HG02938 (cell line): ENCODE measurements at regions not wholly inside any gene's neighbourhood (a gene's known extent, or its start where the extent isn't known, plus 50 kb on each side); places are given as distances from the start of the nearest gene placed in this dataset.
"Not testable (repeated sequence)": the region's sequence is repeated elsewhere in the genome, so short reads cannot be mapped to it uniquely, and the experiment has no call there.

Source experiments
- ATAC-seq: cut with Tn5 transposase; IDR thresholded peaks from one replicate; pipeline ENCODE4 v1.9.1; 2021; ENCODE audit warnings: mild to moderate bottlenecking, moderate library complexity; ENCODE audit not compliant: unreplicated experiment

DNA sequence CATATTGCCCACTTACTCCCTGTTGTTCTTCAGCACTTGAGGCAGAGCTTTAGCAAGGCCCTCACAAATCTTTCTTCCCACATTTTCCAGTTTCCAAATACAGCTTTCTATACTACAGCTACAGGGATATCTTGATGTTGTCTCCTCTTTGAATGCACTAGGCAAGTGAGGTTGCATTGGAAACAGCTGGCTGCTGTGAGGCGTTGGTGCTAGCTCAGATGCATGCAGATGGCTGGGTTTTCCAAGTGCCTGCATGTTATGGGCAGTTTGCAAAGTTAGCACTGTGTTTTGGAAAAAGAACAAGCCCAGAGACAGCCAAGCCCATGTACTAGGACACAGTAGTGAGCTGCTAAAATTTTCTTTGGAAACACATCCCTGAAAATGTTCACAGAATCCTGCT is 315.1 kb upstream of the RASGEF1B start:
- no peak for ATAC-seq

DNA sequence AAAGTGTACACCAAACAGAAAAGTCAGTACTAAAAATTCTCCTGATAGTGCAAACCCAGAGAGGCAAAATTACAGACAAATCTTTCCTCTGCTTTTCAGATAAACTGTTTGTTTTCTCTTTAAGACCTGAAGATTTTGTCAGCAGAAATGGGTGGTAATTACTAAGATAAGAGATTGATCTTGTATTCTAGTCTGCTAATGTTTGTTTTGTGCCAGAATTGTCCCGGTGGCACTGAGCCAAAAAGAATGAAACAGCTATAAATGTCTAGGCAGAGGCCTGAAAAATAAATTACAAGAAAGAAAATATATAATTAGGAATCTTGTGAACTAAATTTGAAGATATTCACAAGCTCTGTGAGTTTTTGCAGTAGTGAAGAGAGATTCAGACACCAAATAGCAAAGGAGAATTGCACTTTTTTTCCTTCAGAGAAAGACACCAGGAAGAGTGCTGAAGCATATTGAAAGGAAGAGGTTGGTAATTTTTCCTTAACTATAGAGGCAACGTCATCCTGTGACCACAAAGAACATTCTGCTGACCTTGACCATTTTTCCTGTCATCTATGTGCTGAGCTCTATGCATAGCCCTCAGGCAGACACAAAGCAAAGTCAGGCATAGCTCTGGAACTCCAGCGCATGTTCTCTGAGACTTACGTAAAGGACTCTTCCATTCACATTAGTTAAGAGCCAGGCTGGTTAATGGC is 314.5 kb upstream of the RASGEF1B start:
- ATAC-seq: no peak

DNA sequence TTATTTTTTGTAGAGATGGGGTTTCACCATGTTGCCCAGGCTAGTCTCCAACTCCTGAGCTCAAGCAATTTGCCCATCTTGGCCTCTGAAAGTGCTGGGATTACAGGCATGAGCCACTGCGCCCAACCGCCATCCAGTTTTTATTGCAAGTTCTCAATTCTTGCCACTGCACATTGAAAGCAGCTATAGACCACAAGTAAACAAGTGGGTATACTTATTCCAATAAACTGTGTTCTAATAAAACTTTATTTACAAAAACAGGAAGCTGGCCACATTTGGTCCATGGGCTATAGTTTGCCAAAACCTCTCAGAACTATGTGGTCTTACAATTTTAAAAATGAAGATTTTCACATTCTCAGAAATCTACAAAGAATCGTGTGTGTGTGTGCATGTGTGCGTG is 313.6 kb upstream of the RASGEF1B start:
- ATAC-seq: no peak

DNA sequence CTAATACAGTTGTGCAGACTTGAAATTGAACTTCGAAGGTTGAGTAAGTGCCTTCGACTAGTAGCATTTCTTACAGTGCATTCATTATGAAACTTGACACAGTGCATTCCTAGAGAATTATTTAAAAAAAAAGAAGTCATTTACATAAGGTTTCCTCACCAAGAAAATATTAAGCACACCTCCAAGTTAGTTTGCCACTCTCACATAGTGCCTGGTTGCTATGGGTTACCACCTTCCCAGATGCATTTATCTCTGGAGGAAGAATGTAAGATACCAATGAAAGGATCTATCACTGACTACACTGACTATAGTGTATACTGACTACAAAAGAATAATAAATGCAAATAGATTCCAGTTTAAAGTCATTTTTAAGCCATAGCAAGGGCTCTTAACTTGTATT is 311.9 kb upstream of the RASGEF1B start:
- ATAC-seq: no peak

DNA sequence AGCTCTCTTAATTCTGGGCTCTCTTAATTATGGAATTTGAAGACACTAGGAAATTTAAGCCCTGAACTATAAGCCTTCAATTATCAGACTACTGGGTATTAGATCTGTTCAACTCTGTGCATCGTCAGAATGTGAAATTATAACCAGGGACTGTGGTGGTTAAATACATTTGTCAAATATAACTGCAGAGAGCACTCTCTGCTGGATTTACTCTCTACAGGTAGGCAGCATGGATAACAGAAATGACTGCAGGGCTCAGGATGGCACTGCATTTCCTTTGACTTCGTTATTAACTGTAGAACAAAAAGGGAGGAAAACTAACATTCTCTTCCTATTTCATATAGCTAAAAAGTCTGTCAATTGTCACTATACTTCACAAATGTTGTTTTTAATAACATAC is 310.1 kb upstream of the RASGEF1B start:
- no peak for ATAC-seq

DNA sequence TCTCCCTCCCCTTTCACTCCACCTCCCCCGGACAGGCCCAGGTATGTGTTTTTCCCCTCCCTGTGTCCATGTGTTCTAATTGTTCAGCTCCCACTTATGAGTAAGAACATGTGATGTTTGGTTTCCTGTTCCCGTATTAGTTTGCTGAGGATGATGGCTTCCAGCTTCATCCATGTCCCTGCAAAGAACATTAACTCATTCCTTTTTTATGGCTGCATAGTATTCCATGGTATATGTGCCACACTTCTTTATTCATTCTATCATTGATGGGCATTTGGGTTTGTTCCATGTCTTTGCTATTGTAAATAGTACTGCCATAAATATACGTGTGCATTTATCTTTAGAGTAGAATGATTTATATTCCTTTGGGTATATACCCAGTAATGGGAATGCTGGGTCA is 306.0 kb upstream of the RASGEF1B start:
- ATAC-seq: not testable (repeated sequence)

DNA sequence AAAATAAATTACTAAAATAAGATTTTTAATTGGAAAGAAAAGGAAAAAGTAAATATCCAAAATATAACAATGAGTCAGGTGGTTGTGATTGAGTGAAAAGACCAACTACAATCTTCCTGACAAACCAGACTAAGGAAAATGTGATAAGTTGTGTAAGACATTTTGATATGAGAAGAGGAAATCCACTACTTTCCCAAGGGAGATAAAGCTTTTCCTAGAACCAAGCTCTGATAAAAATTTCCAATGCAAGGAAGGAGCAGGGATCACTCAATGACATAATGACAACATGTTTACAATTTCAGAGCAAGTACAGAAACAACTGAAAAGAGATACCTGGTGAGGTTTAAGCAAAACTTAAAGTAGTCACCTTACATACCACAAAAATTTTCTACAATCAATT is 305.1 kb upstream of the RASGEF1B start:
- no peak for ATAC-seq

DNA sequence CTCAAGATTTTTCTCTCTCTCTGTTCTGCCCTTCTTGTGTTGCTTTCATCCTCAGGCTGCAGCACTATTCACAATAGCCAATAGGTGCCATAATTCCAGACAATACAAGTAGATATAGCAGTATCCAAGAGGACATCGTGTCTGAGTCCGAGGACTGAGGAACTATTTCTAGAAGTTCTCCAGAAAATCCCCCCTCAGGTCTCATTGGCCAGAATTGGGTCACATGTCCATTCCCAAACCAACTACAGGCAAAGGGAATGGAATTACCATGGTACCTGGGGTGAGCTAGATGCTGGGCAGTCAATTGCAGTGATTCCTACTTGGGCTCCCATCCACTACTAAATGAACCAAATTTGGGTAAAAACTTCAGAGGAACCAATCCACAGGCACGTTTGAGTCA is 301.9 kb upstream of the RASGEF1B start:
- ATAC-seq: no peak

DNA sequence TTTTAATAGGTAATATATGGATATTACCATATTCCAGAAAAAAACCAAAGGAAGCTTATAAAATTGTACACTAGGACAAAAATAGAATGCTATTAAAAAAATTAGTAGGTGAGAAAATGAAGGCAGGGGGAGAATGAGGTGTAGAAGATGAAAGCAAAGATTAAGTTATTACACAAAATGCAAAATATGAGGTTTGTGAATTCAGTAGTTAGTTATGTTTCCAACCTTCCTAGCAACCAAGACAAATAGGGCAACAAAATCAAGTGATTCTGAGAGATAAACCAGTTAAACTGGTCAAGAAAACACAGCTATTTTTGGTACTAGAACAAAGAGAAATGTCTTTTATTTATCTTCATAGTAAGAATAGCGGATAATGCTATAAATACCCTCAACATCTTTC is 300.0 kb upstream of the RASGEF1B start:
- ATAC-seq: no peak

DNA sequence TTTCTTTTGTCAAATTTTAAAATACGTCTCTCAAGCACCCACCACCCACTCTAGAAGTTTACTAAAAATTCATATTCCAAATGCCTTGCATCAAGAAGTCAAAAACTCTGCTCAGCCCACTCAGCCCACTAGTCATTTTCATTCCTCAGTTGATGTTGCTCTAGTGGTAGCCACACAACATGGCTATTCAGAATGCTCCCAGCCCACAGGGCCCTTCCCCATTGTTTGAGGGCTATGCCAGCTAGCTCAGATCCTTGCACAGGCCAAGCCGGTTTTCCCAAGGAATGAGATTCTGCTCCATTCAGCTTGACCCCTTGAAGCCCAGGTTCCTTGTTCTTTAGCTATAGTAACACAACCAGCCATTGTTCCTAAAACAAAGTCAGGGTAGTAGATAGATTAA is 297.5 kb upstream of the RASGEF1B start:
- no peak for ATAC-seq

DNA sequence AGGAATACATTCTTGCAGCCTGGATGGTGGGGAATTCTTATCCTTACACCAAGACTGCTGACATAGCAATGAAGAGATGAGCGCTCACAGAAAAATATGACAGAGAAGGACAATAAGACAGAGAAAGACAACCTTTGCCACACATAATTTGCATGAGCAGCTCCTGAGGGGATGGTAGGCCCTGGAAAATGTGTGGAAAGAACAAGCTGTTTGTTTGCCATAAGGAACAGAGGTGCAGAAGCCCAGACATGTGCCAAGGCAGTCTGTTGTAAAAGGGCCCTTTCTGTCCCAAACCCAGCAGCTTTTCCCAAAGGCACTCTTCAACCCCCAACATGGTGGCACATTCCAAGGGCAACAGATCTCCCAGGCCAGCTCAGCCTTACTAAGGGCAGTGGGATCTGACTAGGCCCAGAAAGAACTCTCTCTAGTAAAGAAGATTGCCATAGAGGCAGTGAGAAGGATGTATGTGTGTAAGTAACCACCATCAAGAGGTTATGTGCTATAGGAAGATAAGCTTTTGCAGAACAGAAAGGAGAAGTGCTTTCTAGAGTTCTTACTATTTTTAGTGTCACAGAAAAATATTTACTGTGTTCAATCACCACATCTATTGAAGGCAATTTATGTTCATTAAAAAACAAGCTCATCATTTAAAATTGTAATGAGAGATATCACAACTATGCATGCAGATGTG is 287.0 kb upstream of the RASGEF1B start:
- ATAC-seq: no peak

DNA sequence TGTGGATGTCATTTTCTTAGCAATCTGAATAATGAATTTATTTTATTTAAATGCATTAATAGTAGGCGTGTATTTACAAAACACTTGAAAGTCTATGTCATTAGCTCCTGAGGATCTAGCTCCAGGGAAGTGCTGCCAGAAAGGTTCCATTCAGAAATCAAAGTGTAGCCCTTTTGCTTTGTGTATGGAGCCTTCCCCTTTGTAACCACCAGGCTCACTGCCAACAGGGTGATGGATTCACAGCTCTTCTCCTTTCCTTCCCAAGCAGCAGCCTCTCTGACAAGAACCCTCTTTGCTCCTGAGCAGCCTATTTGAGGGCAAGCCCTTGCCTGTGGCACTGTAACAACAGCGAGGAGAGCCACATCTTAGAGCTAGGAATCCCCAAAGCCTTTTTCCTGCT is 286.0 kb upstream of the RASGEF1B start:
- no peak for ATAC-seq

DNA sequence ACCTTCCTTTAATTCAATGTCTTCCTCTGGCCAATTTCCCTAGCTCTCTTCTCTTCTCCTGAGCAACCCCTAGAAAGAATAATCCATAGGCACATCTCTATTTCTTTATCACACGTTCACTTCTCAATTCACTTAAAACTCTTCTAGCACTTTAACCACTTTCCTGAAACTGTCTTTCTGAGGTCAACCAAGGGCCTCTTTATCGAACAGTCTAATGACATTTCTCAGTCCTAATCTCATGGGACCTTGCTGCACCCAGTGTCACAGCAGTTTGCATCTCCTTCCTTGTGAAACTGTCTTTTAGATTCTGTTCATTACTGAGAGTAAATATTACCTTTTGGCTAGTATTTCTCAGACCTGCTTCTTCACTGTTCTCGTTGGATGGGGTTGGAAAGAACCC is 285.3 kb upstream of the RASGEF1B start:
- ATAC-seq: peak; percentile 95

DNA sequence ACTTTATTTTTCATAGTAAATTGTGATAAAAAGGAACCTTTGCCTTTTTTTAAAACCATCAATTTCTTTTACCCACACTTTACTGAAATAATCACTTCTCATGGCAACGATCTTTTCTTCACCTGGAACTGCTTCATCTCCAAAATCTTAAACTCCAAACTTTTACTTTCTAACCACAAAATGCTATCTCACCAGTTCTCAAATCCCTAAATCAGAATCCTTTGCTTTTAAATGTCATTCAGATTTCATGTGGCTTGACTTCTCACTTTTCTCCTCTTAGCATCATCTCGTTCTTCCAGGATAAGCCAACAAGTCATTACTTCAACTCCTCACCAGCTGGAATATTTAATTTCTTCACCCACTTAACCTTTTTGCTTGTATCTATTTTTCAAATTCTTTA is 284.3 kb upstream of the RASGEF1B start:
- ATAC-seq: no peak

DNA sequence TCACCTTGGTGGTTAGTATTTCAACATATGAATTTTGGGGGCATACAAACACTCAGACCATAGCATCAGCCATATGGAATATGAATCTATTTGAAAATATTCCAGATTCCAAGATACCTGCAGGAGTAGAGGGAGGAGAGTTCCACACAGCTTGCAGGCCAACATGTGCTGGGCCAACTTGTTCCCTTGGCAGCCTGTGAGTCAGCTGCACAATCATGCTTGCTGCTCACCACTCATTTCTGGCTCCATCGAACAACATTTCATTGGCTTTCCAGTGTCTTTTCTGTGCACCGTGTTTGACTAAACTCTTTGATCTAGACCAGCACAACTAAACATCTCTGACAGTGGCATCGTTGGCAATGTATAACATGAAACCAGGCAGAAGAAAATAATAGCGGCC is 282.5 kb upstream of the RASGEF1B start:
- no peak for ATAC-seq

DNA sequence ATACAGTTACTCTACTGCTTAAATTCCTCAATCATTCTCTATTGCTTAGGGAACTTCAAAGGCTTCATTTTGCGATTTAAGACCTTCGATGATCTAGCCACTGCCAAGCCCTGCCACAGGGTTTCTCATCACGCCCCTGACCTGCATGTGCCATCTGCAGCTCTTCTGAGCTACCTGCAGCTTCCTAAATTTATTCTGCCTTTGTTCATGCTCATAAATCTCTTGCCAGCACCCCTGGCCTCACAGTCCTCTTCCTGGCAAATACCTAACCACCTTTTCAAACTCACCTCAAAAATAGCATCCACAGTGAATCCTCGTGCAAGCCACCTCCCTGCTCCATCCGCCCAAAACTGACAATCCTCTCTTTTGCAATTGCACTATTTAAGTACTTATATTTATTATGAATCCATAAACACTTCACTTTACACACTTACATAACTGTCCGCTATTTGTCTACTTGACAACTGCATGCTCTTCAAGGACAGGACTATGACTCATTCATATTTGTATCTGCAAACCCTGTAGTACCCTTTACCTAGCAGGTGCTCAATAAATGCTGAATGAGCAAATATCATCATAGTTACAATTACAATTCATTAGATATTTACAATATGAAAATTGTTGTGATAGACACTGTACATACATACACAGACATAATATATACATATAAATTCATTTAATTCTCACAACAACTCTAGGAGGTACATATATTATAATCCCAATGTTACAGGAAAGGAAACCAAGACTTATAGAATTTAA is 280.0 kb upstream of the RASGEF1B start:
- ATAC-seq: no peak

DNA sequence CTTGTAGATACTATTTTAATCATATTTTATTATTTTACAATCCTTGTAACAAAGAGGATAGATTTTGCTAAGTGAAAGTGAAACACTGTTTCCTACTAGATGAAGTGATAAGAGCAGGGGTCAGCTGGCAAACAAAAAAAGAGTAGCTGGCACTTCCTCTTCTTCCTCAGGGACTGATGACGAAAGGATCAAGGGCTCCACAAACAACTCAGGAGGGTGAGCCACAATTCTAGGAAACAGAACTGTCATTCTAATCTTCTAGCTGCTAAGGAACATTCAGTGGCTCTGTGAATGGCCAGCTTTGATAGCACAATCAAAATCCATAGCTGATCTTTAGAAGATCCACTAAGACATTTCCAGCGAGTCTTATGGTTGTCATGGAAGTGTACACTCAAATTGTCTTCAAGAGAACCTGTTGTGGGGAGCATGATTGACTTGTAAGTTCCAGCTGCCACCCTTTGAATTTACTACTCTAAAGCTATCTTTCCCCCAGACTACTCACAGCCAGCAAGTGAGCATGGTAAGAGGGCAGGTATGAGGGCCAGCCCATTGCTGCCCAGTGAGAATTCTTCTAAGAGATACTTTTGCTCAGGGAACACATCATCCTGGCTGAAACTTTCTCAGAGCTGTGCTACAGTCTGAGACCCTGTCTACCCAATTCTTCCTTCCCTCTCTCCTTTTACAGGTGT is 275.7 kb upstream of the RASGEF1B start:
- ATAC-seq: no peak

DNA sequence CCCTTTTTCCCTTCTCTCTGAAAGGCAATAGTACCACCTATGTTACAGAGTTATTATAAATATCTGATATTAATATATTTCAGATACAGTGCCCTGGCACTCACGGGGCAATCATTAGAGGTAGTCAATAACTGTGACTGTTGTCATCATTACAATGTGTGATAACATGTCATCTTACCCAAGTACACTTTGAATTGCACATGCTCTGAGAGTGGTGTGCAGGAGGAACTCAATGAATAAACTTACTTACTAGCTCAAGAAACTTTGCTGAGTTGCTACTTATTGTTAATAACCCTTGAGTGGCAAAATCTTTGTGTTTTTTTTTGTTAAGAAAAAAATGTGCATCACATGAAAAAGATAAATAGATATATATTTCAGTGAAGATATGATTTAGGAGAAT is 275.1 kb upstream of the RASGEF1B start:
- no peak for ATAC-seq

DNA sequence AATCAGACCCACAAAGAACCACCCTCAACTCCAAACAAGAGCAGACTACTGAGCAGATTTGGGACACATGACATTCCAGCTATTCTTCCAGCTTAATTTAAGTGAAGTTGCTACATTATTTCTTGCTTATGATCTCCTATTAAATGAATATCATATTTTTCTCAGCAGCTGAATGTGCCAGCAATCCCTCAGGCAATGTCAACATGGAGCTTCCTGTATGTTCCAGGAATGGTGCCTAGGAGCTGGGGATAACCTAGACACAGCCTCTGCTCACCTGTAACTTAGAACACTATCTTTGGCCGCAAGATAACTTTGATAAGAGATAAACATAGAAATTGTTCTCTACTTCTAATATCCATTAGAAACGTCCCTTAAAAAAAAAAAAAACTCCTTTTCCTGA is 274.4 kb upstream of the RASGEF1B start:
- no peak for ATAC-seq

DNA sequence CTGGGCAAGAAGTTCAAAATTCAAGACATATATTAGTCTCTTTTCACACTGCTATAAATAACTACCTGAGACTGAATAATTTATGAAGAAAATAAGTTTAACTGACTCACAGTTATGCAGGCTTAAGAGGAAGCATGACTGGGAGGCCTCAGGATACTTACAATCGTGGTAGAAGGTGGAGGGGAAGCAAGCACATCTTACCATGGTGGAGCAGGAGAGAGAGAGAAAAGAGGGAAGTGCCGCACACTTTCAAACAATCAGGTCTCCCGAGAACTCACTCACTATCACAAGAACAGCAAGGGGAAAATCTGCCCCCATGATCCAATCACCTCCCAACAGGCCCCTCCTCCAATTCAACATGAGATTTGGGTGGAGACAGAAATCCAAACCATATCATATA is 273.3 kb upstream of the RASGEF1B start:
- ATAC-seq: no peak

DNA sequence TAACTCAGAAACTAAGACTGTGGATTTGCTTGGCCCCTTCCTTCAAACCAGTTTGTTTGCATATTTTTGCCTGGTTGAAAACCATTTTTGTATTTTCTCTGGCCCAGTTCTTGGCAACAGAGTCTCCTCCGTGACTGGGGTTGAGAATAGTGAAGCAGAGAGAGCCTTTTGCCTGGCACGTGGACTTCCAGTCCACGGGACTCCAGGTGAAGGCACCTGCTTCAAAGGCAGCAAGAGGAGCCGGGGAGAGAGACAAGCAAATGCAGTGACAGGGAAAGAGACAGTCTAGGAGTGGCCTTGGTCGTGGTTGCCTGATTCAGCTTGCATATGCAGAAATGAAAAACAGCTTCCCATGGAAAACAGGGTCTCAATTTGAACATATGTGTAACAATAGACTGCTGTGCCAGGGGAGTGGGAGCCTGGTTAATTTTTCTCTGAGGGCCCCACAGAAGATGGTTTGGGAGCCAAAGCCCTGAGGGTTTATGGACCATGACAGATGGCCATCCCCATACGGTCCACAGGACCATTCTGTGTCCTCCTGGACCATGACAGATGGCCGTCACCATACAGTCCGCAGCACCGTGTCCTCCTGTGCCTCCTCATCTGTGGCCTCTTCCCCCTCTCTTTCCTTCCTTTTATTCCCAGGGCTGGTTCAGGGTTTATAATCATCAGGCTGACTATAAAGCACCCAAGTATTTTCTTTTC is 272.2 kb upstream of the RASGEF1B start:
- ATAC-seq: no peak
